ENCODE measurements at regions not wholly inside any gene's neighbourhood (a gene's known extent, or its start where the extent isn't known, plus 50 kb on each side); places are given as distances from the start of the nearest gene placed in this dataset.

- TF ChIP-seq CTCF (IDR thresholded peaks at IDR 0.05) (no peak), POLR2A (IDR thresholded peaks at IDR 0.05) (no peak)
Observed at GRCh38 chr2:58918141-58918540, 677.0 kb upstream of the FANCL start.
